ENCODE measurements at regions not wholly inside any gene's neighbourhood (a gene's known extent, or its start where the extent isn't known, plus 50 kb on each side); places are given as distances from the start of the nearest gene placed in this dataset.

GRCh38 chr18:76264198-76264875, 230.7 kb downstream of the ZNF516 start:
- H3K9me3 Mint-ChIP-seq = no peaks in the 10 kb centered on the region
- H3K27me3 ChIP-seq = no peaks in the 10 kb centered on the region
- H3K27me3 Mint-ChIP-seq (ENCODE audit: insufficient read depth, low read depth) = peaks cover 3% of the 10 kb centered on the region
- no peak for TF ChIP-seq EZH2 (IDR thresholded peaks at IDR 0.05)
- no peak for TF ChIP-seq EZH2phosphoT487 (IDR thresholded peaks at IDR 0.05)
- TF ChIP-seq, protein P1, sequence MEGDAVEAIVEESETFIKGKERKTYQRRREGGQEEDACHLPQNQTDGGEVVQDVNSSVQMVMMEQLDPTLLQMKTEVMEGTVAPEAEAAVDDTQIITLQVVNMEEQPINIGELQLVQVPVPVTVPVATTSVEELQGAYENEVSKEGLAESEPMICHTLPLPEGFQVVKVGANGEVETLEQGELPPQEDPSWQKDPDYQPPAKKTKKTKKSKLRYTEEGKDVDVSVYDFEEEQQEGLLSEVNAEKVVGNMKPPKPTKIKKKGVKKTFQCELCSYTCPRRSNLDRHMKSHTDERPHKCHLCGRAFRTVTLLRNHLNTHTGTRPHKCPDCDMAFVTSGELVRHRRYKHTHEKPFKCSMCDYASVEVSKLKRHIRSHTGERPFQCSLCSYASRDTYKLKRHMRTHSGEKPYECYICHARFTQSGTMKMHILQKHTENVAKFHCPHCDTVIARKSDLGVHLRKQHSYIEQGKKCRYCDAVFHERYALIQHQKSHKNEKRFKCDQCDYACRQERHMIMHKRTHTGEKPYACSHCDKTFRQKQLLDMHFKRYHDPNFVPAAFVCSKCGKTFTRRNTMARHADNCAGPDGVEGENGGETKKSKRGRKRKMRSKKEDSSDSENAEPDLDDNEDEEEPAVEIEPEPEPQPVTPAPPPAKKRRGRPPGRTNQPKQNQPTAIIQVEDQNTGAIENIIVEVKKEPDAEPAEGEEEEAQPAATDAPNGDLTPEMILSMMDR (IDR thresholded peaks at IDR 0.05) = no peak
- H3K4me1 Mint-ChIP-seq = peaks cover 50% of the 10 kb centered on the region
- no peak overlapping the region for H3K27ac Mint-ChIP-seq
- no peaks in the 10 kb centered on the region for H3K79me2 ChIP-seq (ENCODE audit: low read depth)
- no peak overlapping the region for H3K4me2 ChIP-seq
- peaks cover 58% of the 10 kb centered on the region for H3K4me1 ChIP-seq
- peak overlapping the region; percentile 58 for H3K4me3 Mint-ChIP-seq
- H3K9me3 ChIP-seq (ENCODE audit: low read depth) = no peaks in the 10 kb centered on the region
- H3K27ac ChIP-seq = no peak overlapping the region
- no peaks in the 10 kb centered on the region for H3K36me3 ChIP-seq
- H3F3A ChIP-seq (ENCODE audit: low read depth) = peaks cover 26% of the 10 kb centered on the region
- no peak overlapping the region for H2AFZ ChIP-seq (replicated peaks)
- no peaks in the 10 kb centered on the region for H3K36me3 Mint-ChIP-seq
- DNase-seq (ENCODE audit: low spot score) = no peak
- no peak overlapping the region for H3K9ac ChIP-seq
- H3K4me3 ChIP-seq = no peak overlapping the region
- no peaks in the 10 kb centered on the region for H4K20me1 ChIP-seq (ENCODE audit: low read depth)

DNA sequence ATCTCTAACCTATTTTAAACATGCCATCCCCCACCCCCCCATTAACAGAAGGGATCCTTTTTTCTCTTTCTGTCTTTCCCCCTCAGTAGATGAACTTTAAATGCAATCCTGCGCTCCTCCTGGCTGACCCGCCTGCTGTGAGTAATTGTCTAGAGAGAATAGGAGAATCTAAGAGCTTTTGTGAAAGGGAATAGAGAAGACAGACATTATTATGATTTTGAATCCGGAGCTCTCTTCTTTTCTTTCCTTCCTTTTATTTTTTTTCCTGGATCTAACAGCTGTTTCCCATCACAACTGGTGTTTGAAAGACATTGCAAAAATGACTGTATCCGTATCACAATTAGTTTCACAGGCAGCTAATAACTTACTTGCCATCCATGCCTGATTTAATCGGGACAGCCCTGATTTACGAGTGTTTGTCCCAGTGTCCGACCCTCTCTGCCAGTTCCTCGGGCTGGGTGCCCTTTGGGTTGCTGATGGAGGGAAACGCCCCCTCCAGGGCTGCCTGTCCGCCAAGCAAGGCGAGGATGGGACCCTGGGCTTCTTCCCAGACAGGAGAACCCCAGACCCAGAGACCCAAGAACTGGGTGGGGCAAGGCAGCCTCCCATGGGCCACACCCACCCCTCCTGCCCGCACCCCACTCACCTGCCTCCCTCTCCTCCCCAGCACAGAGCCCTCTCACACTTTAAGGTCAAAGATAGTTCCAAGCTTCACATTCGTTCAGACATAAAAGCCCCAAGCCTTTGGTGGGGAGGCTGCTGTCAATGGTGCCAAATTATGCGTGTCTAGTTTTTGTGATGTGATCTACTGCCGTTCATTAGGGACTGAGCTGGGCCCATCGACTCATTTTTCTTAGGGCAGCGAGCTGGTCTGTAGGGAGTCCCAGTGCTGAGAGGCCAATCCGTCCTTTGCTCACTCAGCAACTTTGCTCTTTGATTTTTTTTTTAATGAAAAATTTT, 231.7 kb downstream of the ZNF516 start:
- Mint-ChIP-seq H3K36me3 (no peaks in the 10 kb centered on the region), H3K27ac (peak overlapping the region; percentile 90), H3K4me3 (peak overlapping the region; percentile 52), H3K27me3 (ENCODE audit: insufficient read depth, low read depth) (peaks cover 3% of the 10 kb centered on the region), H3K9me3 (no peaks in the 10 kb centered on the region), H3K4me1 (peaks cover 60% of the 10 kb centered on the region)
- H3K27ac ChIP-seq = peak overlapping the region; percentile 15
- no peaks in the 10 kb centered on the region for H3K27me3 ChIP-seq
- no peak for TF ChIP-seq EZH2 (IDR thresholded peaks at IDR 0.05)
- no peak for TF ChIP-seq EZH2phosphoT487 (IDR thresholded peaks at IDR 0.05)
- TF ChIP-seq, protein P1 (IDR thresholded peaks at IDR 0.05) = no peak
- H3K9ac ChIP-seq = no peak overlapping the region
- peaks cover 29% of the 10 kb centered on the region for H3F3A ChIP-seq (ENCODE audit: low read depth)
- H3K36me3 ChIP-seq = no peaks in the 10 kb centered on the region
- peak overlapping the region; percentile 72 for H3K4me2 ChIP-seq
- H4K20me1 ChIP-seq (ENCODE audit: low read depth) = no peaks in the 10 kb centered on the region
- H3K79me2 ChIP-seq (ENCODE audit: low read depth) = no peaks in the 10 kb centered on the region
- peak; percentile 66 for DNase-seq (ENCODE audit: low spot score)
- H3K4me3 ChIP-seq = peak overlapping the region; percentile 25
- H2AFZ ChIP-seq (replicated peaks) = no peak overlapping the region
- H3K4me1 ChIP-seq = peaks cover 68% of the 10 kb centered on the region
- H3K9me3 ChIP-seq (ENCODE audit: low read depth) = no peaks in the 10 kb centered on the region

GRCh38 chr18:76260941-76261472, 234.0 kb downstream of the ZNF516 start:
- H3F3A ChIP-seq (ENCODE audit: low read depth) = peaks cover 29% of the 10 kb centered on the region
- peaks cover 71% of the 10 kb centered on the region for H3K4me1 ChIP-seq
- Mint-ChIP-seq H3K27me3 (ENCODE audit: insufficient read depth, low read depth) (peaks cover 3% of the 10 kb centered on the region), H3K36me3 (no peaks in the 10 kb centered on the region), H3K4me3 (peak overlapping the region; percentile 4), H3K27ac (peak overlapping the region; percentile 78), H3K9me3 (no peaks in the 10 kb centered on the region), H3K4me1 (peaks cover 77% of the 10 kb centered on the region)
- no peaks in the 10 kb centered on the region for H3K27me3 ChIP-seq
- no peaks in the 10 kb centered on the region for H3K9me3 ChIP-seq (ENCODE audit: low read depth)
- peak overlapping the region; percentile 69 for H2AFZ ChIP-seq (replicated peaks)
- H3K4me3 ChIP-seq = no peak overlapping the region
- H3K27ac ChIP-seq = no peak overlapping the region
- no peak overlapping the region for H3K9ac ChIP-seq
- no peaks in the 10 kb centered on the region for H3K79me2 ChIP-seq (ENCODE audit: low read depth)
- H3K36me3 ChIP-seq = no peaks in the 10 kb centered on the region
- peak overlapping the region; percentile 24 for H3K4me2 ChIP-seq
- no peak for TF ChIP-seq EZH2 (IDR thresholded peaks at IDR 0.05)
- TF ChIP-seq, protein P1 (IDR thresholded peaks at IDR 0.05) = no peak
- TF ChIP-seq EZH2phosphoT487 (IDR thresholded peaks at IDR 0.05) = no peak
- H4K20me1 ChIP-seq (ENCODE audit: low read depth) = no peaks in the 10 kb centered on the region
- DNase-seq (ENCODE audit: low spot score) = peak; percentile 62
